SKM-1 (cell line): ENCODE measurements at regions not wholly inside any gene's neighbourhood (a gene's known extent, or its start where the extent isn't known, plus 50 kb on each side); places are given as distances from the start of the nearest gene placed in this dataset.
"Not testable (repeated sequence)": the region's sequence is repeated elsewhere in the genome, so short reads cannot be mapped to it uniquely, and the experiment has no call there.

ENCODE experiments used
- DNase-seq: peaks from one replicate; lab custom pipeline; 2025; ENCODE audit not compliant: unreplicated experiment; lab: John Stamatoyannopoulos, UW

GRCh38 chr5:91599863-91600262 is 216.7 kb upstream of the ARRDC3 start:
- DNase-seq: no peak

GRCh38 chr5:91598216-91598615 is 215.1 kb upstream of the ARRDC3 start:
- no peak for DNase-seq

GRCh38 chr5:91595424-91595823 is 212.3 kb upstream of the ARRDC3 start:
- no peak for DNase-seq

GRCh38 chr5:91591076-91591475 is 208.0 kb upstream of the ARRDC3 start:
- DNase-seq: no peak

- DNase-seq: no peak
These were observed 203.1 kb upstream of the ARRDC3 start for GRCh38 chr5:91586232-91586631.

GRCh38 chr5:91584352-91584751 is 201.2 kb upstream of the ARRDC3 start:
- DNase-seq: no peak

- not testable (repeated sequence) for DNase-seq
These were observed 182.9 kb upstream of the ARRDC3 start for GRCh38 chr5:91566012-91566411.

- no peak for DNase-seq
These were observed 179.8 kb upstream of the ARRDC3 start for GRCh38 chr5:91562922-91563321.

GRCh38 chr5:91541696-91542095 is 158.6 kb upstream of the ARRDC3 start:
- no peak for DNase-seq

- DNase-seq: no peak
These were observed 155.1 kb upstream of the ARRDC3 start for GRCh38 chr5:91538179-91538578.

GRCh38 chr5:91535499-91535898 is 152.4 kb upstream of the ARRDC3 start:
- no peak for DNase-seq

- DNase-seq: no peak
These were observed 151.2 kb upstream of the ARRDC3 start for GRCh38 chr5:91534332-91534731.

- no peak for DNase-seq
These were observed 149.7 kb upstream of the ARRDC3 start for GRCh38 chr5:91532779-91533178.

- DNase-seq: no peak
These were observed 149.2 kb upstream of the ARRDC3 start for GRCh38 chr5:91532281-91532680.

GRCh38 chr5:91528831-91529230 is 145.7 kb upstream of the ARRDC3 start:
- no peak for DNase-seq

GRCh38 chr5:91521785-91522184 is 138.7 kb upstream of the ARRDC3 start:
- no peak for DNase-seq

GRCh38 chr5:91521334-91521733 is 138.2 kb upstream of the ARRDC3 start:
- DNase-seq: no peak

GRCh38 chr5:91514400-91514799 is 131.3 kb upstream of the ARRDC3 start:
- DNase-seq: no peak

GRCh38 chr5:91503321-91503720 is 120.2 kb upstream of the ARRDC3 start:
- DNase-seq: no peak

- DNase-seq: no peak
These were observed 117.6 kb upstream of the ARRDC3 start for GRCh38 chr5:91500758-91501157.

- no peak for DNase-seq
These were observed 116.9 kb upstream of the ARRDC3 start for GRCh38 chr5:91499943-91500531.

- no peak for DNase-seq
These were observed 112.6 kb upstream of the ARRDC3 start for GRCh38 chr5:91495699-91496098.

GRCh38 chr5:91494447-91494996 is 111.4 kb upstream of the ARRDC3 start:
- DNase-seq: no peak
